Sigmoid colon (tissue), 6 donors: ENCODE measurements at regions not wholly inside any gene's neighbourhood (a gene's known extent, or its start where the extent isn't known, plus 50 kb on each side); places are given as distances from the start of the nearest gene placed in this dataset.

ENCODE experiments used
- DNase-seq: peaks from one replicate; pipeline ENCODE4 v3.0.0-alpha.2; 2019
- H3K27ac ChIP-seq, 4 donors: fragments of 200-600 bp; sonication (generic); one replicate each; pipeline ENCODE4 v1.5.1; 2016 to 2019; ENCODE audit warnings: mild to moderate bottlenecking in 1 of 4
- H3K27me3 ChIP-seq, 3 donors: fragments of 200-600 bp; sonication (generic); one replicate each; pipeline ENCODE4 v1.5.1; 2019; ENCODE audit warnings: mild to moderate bottlenecking in 1 of 3
- H3K36me3 ChIP-seq, 4 donors: fragments of 200-600 bp; sonication (generic); one replicate each; pipeline ENCODE4 v1.5.1; 2016 to 2019
- H3K4me1 ChIP-seq, 4 donors: fragments of 200-600 bp; sonication (generic); one replicate each; pipeline ENCODE4 v1.5.1; 2017 to 2019
- H3K4me3 ChIP-seq, 4 donors: fragments of 200-600 bp; sonication (generic); one replicate each; pipeline ENCODE4 v1.5.1; 2017 to 2019; ENCODE audit warnings: mild to moderate bottlenecking in 2 of 4, moderate library complexity in 1 of 4
- H3K9me3 ChIP-seq, 4 donors: fragments of 200-600 bp in 3 of 4; sonication (generic) in 3 of 4; one replicate each; pipeline versions ENCODE4 v1.5.1 to v1.6.1; 2013 to 2019
- EP300 ChIP-seq, 4 donors: sonication (generic); formaldehyde crosslinking; IDR thresholded peaks; one replicate each; pipeline ENCODE4 v1.6.1; 2017; ENCODE audit warnings: antibody characterized with exemption in 4 of 4
- POLR2A ChIP-seq, 2 donors: fragments of 450-650 bp; IDR thresholded peaks; one replicate each; pipeline ENCODE4 v1.6.1; 2016; ENCODE audit warnings: antibody characterized with exemption in 2 of 2, mild to moderate bottlenecking in 2 of 2, moderate library complexity in 2 of 2
- POLR2AphosphoS5 ChIP-seq, 4 donors: sonication (generic); formaldehyde crosslinking; IDR thresholded peaks; one replicate each; pipeline ENCODE4 v1.6.1; 2017; ENCODE audit warnings: antibody characterized with exemption in 4 of 4
- WGBS, 2 donors: extraction: QIAGEN DNeasy Blood & Tissue Kit; methylation state at CpG; one replicate each; pipeline ENCODE4 v1.1.7; 2013; 5-methylcytosine and 5-hydroxymethylcytosine counted together
- intact Hi-C: fragments of 100-400 bp; cut with DNase I; formaldehyde crosslinking; loops from one replicate; pipeline ENCODE4 v1.15.1; 2023
- TF ChIP-seq, protein P1 (sequence below), 4 experiments: fragments of 450-650 bp in 3 of 4; fragments of 200-600 bp in 1 of 4; IDR thresholded peaks; one replicate each; pipeline ENCODE4 v1.5.1; 2016 to 2019; ENCODE audit warnings: antibody characterized with exemption in 4 of 4, mild to moderate bottlenecking in 3 of 4, moderate library complexity in 2 of 4
- donor health status: healthy with polysubstance abuse.
- donor health status: healthy.

DNA sequence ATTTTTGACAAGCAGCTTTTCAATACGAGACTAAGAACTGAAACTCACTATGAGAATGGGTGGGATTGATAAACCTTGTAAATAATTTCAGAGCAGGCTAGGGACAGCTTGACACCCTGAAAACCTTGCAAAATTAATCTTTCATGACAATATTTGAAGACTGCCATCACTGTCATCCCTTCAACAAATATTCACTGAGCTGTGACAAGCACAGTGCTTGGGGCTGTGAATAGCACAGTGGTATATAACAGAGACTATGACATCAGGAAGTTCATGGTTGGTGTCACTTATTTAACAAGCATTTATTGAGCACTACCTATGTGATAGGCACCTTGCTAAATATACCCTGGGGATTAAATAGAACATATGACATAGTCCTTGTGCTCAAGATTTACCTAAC is 741.0 kb upstream of the RIOK2 start:
- Histone ChIP-seq H3K36me3 (no peaks in the 10 kb centered on the region), H3K27me3 (no peaks in the 10 kb centered on the region), H3K4me3 (no peak overlapping the region), H3K27ac (no peak overlapping the region), H3K4me1 (no peaks in the 10 kb centered on the region), H3K9me3 (no peaks in the 10 kb centered on the region)
- intact Hi-C loops = no loop called here
- DNase-seq = no peak
- TF ChIP-seq POLR2A (IDR thresholded peaks at IDR 0.05) (no peak), EP300 (IDR thresholded peaks at IDR 0.05) (no peak), POLR2AphosphoS5 (IDR thresholded peaks at IDR 0.05) (no peak)
- TF ChIP-seq, protein P1, sequence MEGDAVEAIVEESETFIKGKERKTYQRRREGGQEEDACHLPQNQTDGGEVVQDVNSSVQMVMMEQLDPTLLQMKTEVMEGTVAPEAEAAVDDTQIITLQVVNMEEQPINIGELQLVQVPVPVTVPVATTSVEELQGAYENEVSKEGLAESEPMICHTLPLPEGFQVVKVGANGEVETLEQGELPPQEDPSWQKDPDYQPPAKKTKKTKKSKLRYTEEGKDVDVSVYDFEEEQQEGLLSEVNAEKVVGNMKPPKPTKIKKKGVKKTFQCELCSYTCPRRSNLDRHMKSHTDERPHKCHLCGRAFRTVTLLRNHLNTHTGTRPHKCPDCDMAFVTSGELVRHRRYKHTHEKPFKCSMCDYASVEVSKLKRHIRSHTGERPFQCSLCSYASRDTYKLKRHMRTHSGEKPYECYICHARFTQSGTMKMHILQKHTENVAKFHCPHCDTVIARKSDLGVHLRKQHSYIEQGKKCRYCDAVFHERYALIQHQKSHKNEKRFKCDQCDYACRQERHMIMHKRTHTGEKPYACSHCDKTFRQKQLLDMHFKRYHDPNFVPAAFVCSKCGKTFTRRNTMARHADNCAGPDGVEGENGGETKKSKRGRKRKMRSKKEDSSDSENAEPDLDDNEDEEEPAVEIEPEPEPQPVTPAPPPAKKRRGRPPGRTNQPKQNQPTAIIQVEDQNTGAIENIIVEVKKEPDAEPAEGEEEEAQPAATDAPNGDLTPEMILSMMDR (IDR thresholded peaks at IDR 0.05) = no peak
- 86 to 88% methylated on average over 1 of the region's 1 CpG for WGBS, 2 donors

DNA sequence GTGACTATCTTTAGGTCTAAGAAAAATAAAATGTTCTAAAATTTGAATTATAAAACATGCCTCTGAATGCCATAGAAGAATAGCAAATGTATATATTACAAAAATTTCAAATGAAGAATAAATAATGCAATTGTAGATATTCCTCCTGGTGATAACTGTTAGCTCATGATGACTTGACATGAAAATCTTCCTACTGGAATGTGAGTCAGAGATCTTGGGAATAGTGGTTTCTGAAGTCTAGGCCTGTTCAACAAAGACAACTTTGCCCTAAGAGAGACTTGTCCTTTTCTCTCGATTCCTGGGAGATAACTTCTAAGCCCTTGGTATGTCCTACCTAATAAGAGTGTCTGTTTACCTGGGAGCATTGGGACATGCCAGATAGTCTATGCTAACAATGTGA is 746.3 kb upstream of the RIOK2 start:
- TF ChIP-seq POLR2A (IDR thresholded peaks at IDR 0.05) = no peak
- no peak for TF ChIP-seq POLR2AphosphoS5 (IDR thresholded peaks at IDR 0.05)
- no peak for TF ChIP-seq EP300 (IDR thresholded peaks at IDR 0.05)
- TF ChIP-seq, protein P1 (IDR thresholded peaks at IDR 0.05) = no peak
- Histone ChIP-seq H3K36me3 (no peaks in the 10 kb centered on the region), H3K27ac (no peak overlapping the region), H3K9me3 (no peaks in the 10 kb centered on the region), H3K4me1 (no peaks in the 10 kb centered on the region), H3K4me3 (no peak overlapping the region), H3K27me3 (no peaks in the 10 kb centered on the region)
- 94 to 95% methylated on average over 1 of the region's 1 CpG for WGBS, 2 donors
- intact Hi-C loops = no loop called here
- no peak for DNase-seq

DNA sequence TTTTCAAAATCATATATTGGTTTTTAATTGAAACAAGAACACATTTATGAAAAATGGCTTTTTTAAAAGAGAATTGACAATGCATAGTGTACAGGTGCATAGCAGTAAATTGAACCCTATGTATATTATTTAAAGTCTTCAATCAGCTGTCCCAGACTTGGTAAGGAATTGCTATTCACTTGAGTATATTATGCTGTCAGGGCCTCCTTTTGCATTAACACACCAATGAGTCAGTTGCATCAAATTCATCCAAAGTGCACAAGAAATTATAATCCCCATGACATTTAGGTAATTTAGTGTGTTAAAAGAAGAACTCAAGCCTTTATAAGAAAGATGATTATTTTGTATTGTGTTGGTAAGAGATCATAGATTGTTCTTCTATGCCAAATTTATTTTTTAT is 748.8 kb upstream of the RIOK2 start:
- Histone ChIP-seq H3K36me3 (no peaks in the 10 kb centered on the region), H3K27ac (no peak overlapping the region), H3K27me3 (no peaks in the 10 kb centered on the region), H3K9me3 (no peaks in the 10 kb centered on the region), H3K4me3 (no peak overlapping the region), H3K4me1 (no peaks in the 10 kb centered on the region)
- no peak for DNase-seq
- intact Hi-C loops = no loop called here
- TF ChIP-seq POLR2AphosphoS5 (IDR thresholded peaks at IDR 0.05) (no peak), POLR2A (IDR thresholded peaks at IDR 0.05) (no peak), EP300 (IDR thresholded peaks at IDR 0.05) (no peak)
- TF ChIP-seq, protein P1 (IDR thresholded peaks at IDR 0.05) = no peak

DNA sequence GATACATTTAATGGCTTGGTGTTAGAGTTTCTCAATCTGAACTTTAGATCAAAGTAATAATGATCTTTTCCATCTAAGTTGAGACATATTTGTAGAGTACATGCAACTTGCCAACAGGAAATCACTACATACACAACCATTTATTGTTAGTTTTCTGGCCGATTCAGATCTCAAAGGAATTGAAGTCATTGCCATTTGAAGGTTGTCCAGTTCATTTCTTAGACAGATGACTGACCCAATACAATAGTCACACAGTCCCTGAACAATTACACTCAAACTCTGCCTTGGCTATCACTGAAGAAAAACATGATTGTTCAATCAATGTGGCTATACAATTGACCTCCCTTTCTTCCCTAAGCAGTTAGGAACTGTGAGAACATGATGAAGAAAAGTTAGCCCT is 753.2 kb upstream of the RIOK2 start:
- Histone ChIP-seq H3K4me1 (no peaks in the 10 kb centered on the region), H3K4me3 (no peak overlapping the region), H3K27ac (no peak overlapping the region), H3K9me3 (no peaks in the 10 kb centered on the region), H3K27me3 (no peaks in the 10 kb centered on the region), H3K36me3 (no peaks in the 10 kb centered on the region)
- intact Hi-C loops = no loop called here
- WGBS, 2 donors = 44 to 75% methylated on average over 1 of the region's 1 CpG
- TF ChIP-seq, protein P1 (IDR thresholded peaks at IDR 0.05) = no peak
- TF ChIP-seq POLR2AphosphoS5 (IDR thresholded peaks at IDR 0.05) (no peak), EP300 (IDR thresholded peaks at IDR 0.05) (no peak), POLR2A (IDR thresholded peaks at IDR 0.05) (no peak)
- no peak for DNase-seq

DNA sequence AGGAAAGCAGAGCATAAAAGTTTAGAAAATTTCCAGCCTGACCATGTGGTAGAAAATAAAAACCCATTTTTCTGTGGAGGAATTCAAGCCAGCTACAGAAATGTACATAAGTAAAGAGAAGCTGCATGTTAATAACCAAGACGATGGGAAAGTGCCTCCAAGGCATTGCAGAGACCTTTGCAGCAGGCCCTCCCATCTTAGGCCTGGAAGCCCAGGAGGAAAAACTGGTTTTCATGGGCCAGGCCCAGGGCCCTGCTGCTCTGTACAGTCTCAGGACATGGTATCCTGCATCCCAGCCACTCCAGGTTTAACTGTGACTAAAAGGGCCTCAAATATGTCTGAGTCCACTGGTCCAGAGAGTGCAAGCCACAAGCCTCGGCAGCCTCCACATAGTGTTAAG is 754.8 kb upstream of the RIOK2 start:
- Histone ChIP-seq H3K4me3 (no peak overlapping the region), H3K4me1 (no peaks in the 10 kb centered on the region), H3K36me3 (no peaks in the 10 kb centered on the region), H3K27me3 (no peaks in the 10 kb centered on the region), H3K27ac (no peak overlapping the region), H3K9me3 (no peaks in the 10 kb centered on the region)
- intact Hi-C loops = no loop called here
- DNase-seq = no peak
- 84 to 87% methylated on average over 2 of the region's 2 CpGs for WGBS, 2 donors
- TF ChIP-seq EP300 (IDR thresholded peaks at IDR 0.05) (no peak), POLR2A (IDR thresholded peaks at IDR 0.05) (no peak), POLR2AphosphoS5 (IDR thresholded peaks at IDR 0.05) (no peak)
